K562 (cell line): ENCODE measurements at regions not wholly inside any gene's neighbourhood (a gene's known extent, or its start where the extent isn't known, plus 50 kb on each side); places are given as distances from the start of the nearest gene placed in this dataset.

Experiments used
- EGR1 ChIP-seq: fragments of 450-650 bp; conservative IDR thresholded peaks from 2 replicates; pipeline ENCODE4 v1.6.1; 2017; ENCODE audit warnings: mild to moderate bottlenecking
- ESRRA ChIP-seq: fragments of 450-650 bp; IDR thresholded peaks from 2 replicates; pipeline ENCODE4 v1.6.1; 2014; ENCODE audit warnings: low read depth, mild to moderate bottlenecking, moderate library complexity, borderline replicate concordance
- REST ChIP-seq, 2 experiments: fragments of 450-650 bp; formaldehyde crosslinking in 1 of 2; IDR thresholded peaks; 2 replicates each; pipeline versions ENCODE4 v1.4.0 to v1.6.1; 2014 to 2020; ENCODE audit warnings: mild to moderate bottlenecking in 2 of 2, borderline replicate concordance in 1 of 2, low read depth in 1 of 2
- TRIM24 ChIP-seq, 2 experiments: fragments of 450-650 bp; IDR thresholded peaks; 2 replicates each; pipeline ENCODE4 v1.6.1; 2016
- ZNF263 ChIP-seq: sonication (generic); formaldehyde crosslinking; IDR thresholded peaks from 2 replicates; pipeline ENCODE4 v1.8.0; 2022; ENCODE audit warnings: mild to moderate bottlenecking, missing genetic modification reagents, borderline replicate concordance

GRCh38 chr6:81553216-81553615 is 199.3 kb downstream of the TENT5A start:
- no peak for TF ChIP-seq ESRRA
- TF ChIP-seq EGR1, result no peak
- no peak for TF ChIP-seq TRIM24 (IDR thresholded peaks at IDR 0.05)
- no peak for TF ChIP-seq ZNF263
- no peak for TF ChIP-seq REST (IDR thresholded peaks at IDR 0.05; ENCODE audit: borderline replicate concordance)
- TF ChIP-seq REST (CRISPR knock-in tag; IDR thresholded peaks at IDR 0.05; ENCODE audit: low read depth), result no peak
